ENCODE measurements at regions not wholly inside any gene's neighbourhood (a gene's known extent, or its start where the extent isn't known, plus 50 kb on each side); places are given as distances from the start of the nearest gene placed in this dataset.

- no peak for DNase-seq
Observed at GRCh38 chrX:107561468-107562215, 66.7 kb upstream of the PRPS1 start.

GRCh38 chrX:107562482-107562881, 65.8 kb upstream of the PRPS1 start:
- no peak for DNase-seq

- no peak for DNase-seq
Observed at GRCh38 chrX:107563824-107564223, 64.5 kb upstream of the PRPS1 start.

DNA sequence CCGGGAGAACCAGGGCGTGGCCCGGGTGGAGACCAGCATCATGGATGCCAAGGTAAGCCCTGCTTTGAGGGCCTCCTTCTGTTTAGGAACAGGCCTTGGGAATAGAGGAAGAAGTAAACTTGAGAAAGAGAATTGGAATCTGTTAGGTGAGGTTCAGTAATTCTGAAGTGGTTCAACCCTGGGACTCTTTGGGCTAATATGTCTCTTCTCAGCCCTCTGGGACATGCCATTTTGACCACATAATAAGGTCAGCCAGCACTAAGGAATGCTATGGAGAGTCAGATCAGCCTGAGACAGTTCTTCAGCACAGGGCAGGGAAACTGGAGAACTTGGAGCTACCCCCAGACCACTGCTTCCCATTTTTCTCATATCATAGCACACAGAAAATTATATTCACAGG, 63.3 kb upstream of the PRPS1 start:
- no peak for DNase-seq

GRCh38 chrX:107565931-107566603, 62.2 kb upstream of the PRPS1 start:
- DNase-seq, result no peak

GRCh38 chrX:107566604-107567262, 61.6 kb upstream of the PRPS1 start:
- no peak for DNase-seq

GRCh38 chrX:107567370-107567769, 60.9 kb upstream of the PRPS1 start:
- no peak for DNase-seq

DNA sequence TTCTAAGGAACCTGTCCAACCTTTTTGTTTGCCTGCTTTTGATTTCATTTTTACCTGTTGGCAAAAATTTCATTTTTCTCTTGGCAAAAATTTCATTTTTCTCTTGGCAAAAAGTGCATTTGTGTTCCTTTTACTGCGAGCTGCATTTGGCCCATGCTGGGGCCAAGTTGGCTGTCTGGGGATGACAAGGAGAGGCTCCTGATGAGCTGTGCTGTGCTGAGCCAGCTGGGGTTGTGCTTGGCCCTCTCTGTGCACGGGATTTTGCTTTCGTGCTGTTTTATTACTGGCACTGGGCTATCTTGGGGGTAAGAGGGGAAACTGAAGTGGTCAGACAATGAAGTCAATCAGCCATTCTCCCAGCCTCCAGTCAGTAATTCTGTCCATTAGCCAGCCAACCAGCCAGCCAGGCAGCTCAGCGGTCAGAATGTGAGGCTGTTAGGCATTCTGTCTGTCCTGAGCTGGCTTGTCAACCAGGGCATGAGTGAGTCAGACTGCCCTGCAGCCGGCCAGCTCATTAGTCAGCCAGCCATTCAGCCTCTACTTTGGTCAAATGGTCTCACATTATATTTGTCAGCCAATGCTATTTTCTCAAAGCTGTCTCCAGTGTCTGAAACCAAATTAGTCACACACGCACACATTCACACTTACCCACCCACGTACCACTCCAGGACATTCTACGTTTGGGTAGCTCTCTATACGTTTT, 56.9 kb upstream of the PRPS1 start:
- DNase-seq, result no peak

DNA sequence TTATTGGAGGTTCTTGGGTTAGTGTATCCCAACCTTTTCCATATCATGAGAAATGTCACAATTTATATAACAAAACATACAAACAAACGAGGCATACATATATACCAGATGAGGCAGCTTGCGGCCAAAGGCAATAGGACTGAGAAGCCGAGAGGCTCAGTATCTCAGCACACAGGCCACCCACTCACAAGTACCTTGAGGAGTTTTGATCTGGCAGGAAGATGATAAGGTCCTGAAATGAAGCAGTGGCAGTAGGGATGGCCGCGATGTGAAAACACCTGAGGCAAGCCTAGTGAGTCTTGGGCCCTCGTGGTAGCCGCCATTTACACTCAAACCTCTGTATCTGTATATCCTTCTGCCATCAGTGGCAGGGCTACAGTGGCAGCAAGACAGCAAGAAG, 55.3 kb upstream of the PRPS1 start:
- DNase-seq, result no peak

DNA sequence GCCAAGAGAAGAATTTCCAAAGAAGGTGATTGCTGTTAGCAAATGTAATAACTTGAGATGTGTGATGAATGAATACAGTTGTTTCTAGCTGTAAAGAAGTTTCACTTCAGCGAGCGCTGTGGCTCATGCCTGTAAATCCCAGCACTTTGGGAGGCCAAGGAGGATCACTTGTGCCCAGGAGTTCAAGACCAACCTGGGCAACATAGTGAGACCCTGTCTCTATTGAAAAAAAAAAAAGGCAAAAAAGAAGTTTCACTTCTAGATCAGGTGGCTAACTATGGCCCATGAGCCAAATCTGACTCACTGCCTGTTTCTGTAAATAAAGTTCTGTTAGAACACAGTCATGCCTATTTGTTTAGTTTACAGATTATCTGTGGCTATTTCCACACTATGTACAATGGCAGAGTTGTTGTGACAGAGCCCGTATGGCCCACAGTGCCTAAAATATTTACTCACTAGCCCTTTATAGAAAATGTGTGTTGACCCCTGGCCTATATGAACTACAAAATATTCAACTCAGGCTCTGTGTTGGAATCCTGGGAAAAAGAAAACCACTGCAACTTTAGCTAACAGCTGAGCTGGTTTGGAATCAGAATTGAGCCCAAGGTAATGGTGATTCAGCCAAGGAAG, 54.1 kb upstream of the PRPS1 start:
- DNase-seq, result no peak

DNA sequence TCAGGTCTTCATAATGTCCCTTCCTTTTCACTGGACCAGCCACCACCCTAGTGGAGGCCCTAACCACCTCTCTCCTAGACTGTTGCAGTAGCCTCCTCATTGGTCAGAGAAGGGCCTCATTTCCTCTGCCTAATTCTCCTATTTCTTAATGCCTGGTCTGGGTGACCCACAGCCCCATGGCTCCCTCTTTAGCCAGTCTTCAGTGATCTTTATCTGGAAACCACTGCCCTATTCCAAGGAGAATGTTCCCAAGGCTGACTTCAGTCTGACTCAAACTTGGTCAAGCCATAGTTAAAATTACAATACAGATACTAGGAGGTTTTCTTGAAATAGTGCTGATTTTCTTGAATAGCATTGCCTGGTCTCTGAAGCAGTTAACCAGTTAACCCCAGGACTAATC, 53.6 kb upstream of the PRPS1 start:
- no peak for DNase-seq

DNA sequence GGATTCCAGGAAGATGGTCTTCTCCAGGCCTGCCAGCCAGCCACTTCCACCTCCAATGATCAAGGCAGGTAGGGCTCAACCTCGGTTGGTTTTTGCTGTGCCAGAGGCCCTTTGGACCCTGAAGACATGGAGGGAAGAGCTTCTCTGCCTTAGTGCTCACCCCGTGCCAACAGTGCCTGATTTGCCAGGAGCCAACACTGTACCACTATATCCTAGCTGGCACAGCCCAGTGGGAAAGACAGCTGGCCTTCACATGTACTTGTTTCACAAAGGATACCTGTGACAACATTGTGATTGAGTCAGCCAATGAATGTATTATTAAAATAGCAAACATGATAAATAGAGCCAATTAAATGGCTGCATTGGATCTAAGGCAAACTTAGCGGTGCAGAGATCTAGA, 51.9 kb upstream of the PRPS1 start:
- no peak for DNase-seq

- peak; percentile 61 for DNase-seq
Observed at GRCh38 chrX:107576841-107577240, 51.5 kb upstream of the PRPS1 start.

- DNase-seq, result no peak
Observed at GRCh38 chrX:107577933-107578332, 50.4 kb upstream of the PRPS1 start.
